ENCODE measurements at regions not wholly inside any gene's neighbourhood (a gene's known extent, or its start where the extent isn't known, plus 50 kb on each side); places are given as distances from the start of the nearest gene placed in this dataset.

DNA sequence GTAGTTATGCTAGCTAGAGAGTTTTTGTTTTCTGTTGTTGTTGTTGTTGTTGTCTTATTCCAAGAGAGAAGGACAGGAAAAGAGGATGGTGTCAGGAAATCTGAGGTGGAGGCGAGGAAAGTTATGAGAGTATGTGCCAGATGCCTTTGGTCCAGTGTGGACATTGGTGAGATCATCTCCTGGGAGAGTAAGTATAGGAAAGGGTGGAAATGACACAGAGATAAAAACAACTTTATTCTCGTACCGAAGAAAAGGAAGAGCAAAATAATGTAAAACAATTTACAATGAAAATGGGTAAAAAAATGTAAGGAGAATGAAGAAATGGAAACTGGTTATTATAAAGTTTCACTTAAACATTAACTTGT is 97.4 kb upstream of the ADGRL2 start:
- TF ChIP-seq, protein P1, sequence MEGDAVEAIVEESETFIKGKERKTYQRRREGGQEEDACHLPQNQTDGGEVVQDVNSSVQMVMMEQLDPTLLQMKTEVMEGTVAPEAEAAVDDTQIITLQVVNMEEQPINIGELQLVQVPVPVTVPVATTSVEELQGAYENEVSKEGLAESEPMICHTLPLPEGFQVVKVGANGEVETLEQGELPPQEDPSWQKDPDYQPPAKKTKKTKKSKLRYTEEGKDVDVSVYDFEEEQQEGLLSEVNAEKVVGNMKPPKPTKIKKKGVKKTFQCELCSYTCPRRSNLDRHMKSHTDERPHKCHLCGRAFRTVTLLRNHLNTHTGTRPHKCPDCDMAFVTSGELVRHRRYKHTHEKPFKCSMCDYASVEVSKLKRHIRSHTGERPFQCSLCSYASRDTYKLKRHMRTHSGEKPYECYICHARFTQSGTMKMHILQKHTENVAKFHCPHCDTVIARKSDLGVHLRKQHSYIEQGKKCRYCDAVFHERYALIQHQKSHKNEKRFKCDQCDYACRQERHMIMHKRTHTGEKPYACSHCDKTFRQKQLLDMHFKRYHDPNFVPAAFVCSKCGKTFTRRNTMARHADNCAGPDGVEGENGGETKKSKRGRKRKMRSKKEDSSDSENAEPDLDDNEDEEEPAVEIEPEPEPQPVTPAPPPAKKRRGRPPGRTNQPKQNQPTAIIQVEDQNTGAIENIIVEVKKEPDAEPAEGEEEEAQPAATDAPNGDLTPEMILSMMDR (conservative IDR thresholded peaks at IDR 0.05; ENCODE audit: low read depth, low read length) = no peak
- no peak for TF ChIP-seq EZH2 (IDR thresholded peaks at IDR 0.05; ENCODE audit: borderline replicate concordance, low read depth, low read length, poor library complexity, severe bottlenecking)

Measured in A673 (cell line).